Psoas muscle (tissue), 7 donors: ENCODE measurements at regions not wholly inside any gene's neighbourhood (a gene's known extent, or its start where the extent isn't known, plus 50 kb on each side); places are given as distances from the start of the nearest gene placed in this dataset.

Experiments used
- ATAC-seq, 4 donors: fragments of 200-7000 bp; cut with Tn5 transposase; one replicate each; pipeline ENCODE4 v1.9.1; 2020; ENCODE audit warnings: moderate library complexity in 3 of 4, mild to moderate bottlenecking in 2 of 4
- DNase-seq, 2 donors: peaks; one replicate each; pipeline ENCODE4 v3.0.0-alpha.2; 2020
- H3K27ac ChIP-seq: fragments of 200-600 bp; one replicate; pipeline ENCODE4 v1.8.0; 2022
- H3K27me3 ChIP-seq, 3 donors: fragments of 200-600 bp in 1 of 3; one replicate each; pipeline versions ENCODE4 v1.6.1 to v1.8.0; 2013 to 2022; ENCODE audit warnings: low read length in 2 of 3, mild to moderate bottlenecking in 2 of 3, moderate library complexity in 1 of 3; ENCODE audit not compliant: insufficient read depth in 3 of 3
- H3K36me3 ChIP-seq, 2 donors: fragments of 200-600 bp in 1 of 2; one replicate each; pipeline versions ENCODE4 v1.6.1 to v1.8.0; 2013 to 2022; ENCODE audit warnings: low read depth in 1 of 2, mild to moderate bottlenecking in 1 of 2, moderate library complexity in 1 of 2; ENCODE audit not compliant: insufficient read depth in 1 of 2
- H3K4me1 ChIP-seq: fragments of 200-600 bp; one replicate; pipeline ENCODE4 v1.8.0; 2022
- H3K4me3 ChIP-seq: fragments of 200-600 bp; one replicate; pipeline ENCODE4 v1.8.0; 2022; ENCODE audit warnings: mild to moderate bottlenecking
- H3K9me3 ChIP-seq: fragments of 200-600 bp; one replicate; pipeline ENCODE4 v1.8.0; 2022
- WGBS, 3 donors: extraction: QIAGEN DNeasy Blood & Tissue Kit; methylation state at CpG; one replicate each; pipeline versions ENCODE4 v1.1.6 to v1.1.7; 2013; 5-methylcytosine and 5-hydroxymethylcytosine counted together
- intact Hi-C, 2 donors: fragments of 100-400 bp; cut with DNase I; formaldehyde crosslinking; loops; one replicate each; pipeline versions ENCODE4 v1.11.0 to v1.14.2; 2022
- TF ChIP-seq, protein P1 (sequence below): fragments of 200-600 bp; IDR thresholded peaks from one replicate; pipeline ENCODE4 v1.8.0; 2022; ENCODE audit warnings: antibody characterized with exemption
- donor health status: healthy with polysubstance abuse.
- donor health status: DM: no; HTN: no; CAD: no; lungs with moderate emphysema.
- donor health status: Bipolar disorder and iron deficiency.
- donor health status: healthy.
- donor health status: DM: yes; HTN: yes; CAD: no.
- donor health status: DM: no; HTN: no; CAD: no.
- donor health status: DM: yes; HTN: yes; CAD: no.

DNA sequence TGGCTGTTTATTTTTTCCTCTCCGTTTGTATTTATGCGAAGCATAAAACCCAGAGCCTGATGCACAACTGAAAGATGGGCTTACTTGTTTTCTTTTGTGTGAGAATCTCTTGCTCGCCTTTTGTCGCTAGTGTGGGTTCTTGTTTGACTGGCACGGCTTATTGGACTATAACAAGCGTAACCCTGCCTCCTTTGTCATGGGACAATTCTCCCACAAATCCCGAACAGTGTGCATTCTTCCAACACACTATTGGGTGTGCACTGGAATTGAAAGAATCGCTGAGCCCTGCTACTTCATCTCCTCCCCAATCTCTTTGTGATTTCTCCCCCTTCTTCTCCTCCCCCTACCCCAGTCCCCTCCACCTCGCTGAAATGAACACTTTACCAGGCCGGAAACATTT is 110.8 kb downstream of the ZIC5 start:
- ATAC-seq = no peak
- no peaks in the 10 kb centered on the region for H3K4me1 ChIP-seq
- H3K4me3 ChIP-seq = no peak overlapping the region
- intact Hi-C loops = no loop called here
- no peaks in the 10 kb centered on the region for H3K27me3 ChIP-seq
- H3K36me3 ChIP-seq = no peaks in the 10 kb centered on the region
- TF ChIP-seq, protein P1, sequence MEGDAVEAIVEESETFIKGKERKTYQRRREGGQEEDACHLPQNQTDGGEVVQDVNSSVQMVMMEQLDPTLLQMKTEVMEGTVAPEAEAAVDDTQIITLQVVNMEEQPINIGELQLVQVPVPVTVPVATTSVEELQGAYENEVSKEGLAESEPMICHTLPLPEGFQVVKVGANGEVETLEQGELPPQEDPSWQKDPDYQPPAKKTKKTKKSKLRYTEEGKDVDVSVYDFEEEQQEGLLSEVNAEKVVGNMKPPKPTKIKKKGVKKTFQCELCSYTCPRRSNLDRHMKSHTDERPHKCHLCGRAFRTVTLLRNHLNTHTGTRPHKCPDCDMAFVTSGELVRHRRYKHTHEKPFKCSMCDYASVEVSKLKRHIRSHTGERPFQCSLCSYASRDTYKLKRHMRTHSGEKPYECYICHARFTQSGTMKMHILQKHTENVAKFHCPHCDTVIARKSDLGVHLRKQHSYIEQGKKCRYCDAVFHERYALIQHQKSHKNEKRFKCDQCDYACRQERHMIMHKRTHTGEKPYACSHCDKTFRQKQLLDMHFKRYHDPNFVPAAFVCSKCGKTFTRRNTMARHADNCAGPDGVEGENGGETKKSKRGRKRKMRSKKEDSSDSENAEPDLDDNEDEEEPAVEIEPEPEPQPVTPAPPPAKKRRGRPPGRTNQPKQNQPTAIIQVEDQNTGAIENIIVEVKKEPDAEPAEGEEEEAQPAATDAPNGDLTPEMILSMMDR = no peak
- H3K9me3 ChIP-seq = no peaks in the 10 kb centered on the region
- no peak overlapping the region for H3K27ac ChIP-seq
- DNase-seq = no peak
- WGBS, 3 donors = 83 to 84% (median 84%) methylated on average over 10 of the region's 10 CpGs

- no peaks in the 10 kb centered on the region for H3K4me1 ChIP-seq
- no peak overlapping the region for H3K4me3 ChIP-seq
- intact Hi-C loops = no loop called here
- 88 to 92% (median 90%) methylated on average over 18 of the region's 18 CpGs for WGBS, 3 donors
- no peaks in the 10 kb centered on the region for H3K9me3 ChIP-seq
- no peak for DNase-seq
- ATAC-seq = no peak
- TF ChIP-seq, protein P1 = no peak
- H3K27ac ChIP-seq = no peak overlapping the region
- no peaks in the 10 kb centered on the region for H3K27me3 ChIP-seq
- no peaks in the 10 kb centered on the region for H3K36me3 ChIP-seq
Observed at GRCh38 chr13:99859178-99860177, 112.1 kb downstream of the ZIC5 start.

DNA sequence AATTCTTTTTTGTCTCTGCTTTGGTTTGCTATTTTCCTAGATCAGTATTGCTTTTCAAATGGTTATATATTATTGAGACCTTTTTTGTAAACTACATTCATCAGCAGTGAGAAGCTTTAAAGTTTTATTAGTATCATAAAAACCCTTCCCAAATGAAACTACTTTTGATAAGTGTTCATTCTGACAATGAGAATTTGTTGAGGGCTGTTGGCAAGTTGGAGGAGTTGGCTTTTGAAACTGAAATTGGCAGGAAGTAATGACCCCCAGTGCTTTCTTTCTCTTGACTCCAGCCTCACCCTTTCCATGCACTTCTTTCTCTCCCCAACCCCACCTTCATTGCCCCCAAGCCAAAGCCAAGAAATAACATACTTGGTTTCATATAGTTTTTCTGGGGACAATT is 113.8 kb downstream of the ZIC5 start:
- Histone ChIP-seq H3K4me3 (no peak overlapping the region), H3K36me3 (no peaks in the 10 kb centered on the region), H3K27ac (no peak overlapping the region), H3K27me3 (no peaks in the 10 kb centered on the region), H3K9me3 (no peaks in the 10 kb centered on the region), H3K4me1 (no peaks in the 10 kb centered on the region)
- TF ChIP-seq, protein P1 = no peak
- ATAC-seq (no peak), DNase-seq (no peak)
- intact Hi-C loops = no loop called here

DNA sequence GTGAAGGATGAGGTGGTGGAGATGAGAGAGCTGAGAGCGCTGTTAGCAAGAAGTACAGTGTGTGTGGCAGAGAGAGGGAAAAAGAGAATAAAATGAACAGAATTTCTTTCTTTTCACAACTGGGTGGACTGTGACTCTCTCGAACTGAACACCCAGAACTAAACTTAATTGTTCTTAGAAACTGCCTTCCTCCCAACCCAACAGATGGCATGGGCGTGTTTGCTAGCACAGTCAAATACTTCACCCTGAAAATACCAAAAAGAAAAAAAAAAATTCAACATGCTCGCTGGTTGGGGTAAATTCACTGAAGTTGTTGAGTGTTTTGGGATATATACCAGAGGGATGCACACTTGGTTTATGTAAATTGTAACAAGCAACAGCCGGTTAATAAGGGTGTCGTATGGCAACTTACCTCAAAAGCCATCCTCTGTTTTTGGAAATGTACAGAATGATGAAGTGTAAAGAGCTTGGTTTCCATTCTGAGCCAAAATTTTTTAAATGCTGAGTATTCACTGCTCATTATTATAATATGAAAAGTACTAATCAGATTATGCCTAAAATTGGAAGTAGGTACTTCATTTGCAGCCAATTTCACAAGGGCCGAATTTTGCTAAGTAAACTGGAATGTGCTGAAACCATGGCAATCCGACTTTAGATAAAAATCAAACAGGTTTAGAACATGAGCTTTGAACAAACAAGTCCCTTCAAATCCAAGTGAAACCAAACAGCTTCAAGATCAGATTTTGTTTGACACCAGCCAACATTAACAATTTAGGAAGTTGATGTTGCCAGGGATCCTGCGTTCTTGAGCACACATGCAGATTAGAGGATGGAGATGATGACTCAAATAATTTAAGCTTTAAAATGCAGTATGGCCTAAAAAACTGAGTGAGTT is 115.8 kb downstream of the ZIC5 start:
- H3K4me3 ChIP-seq = no peak overlapping the region
- no peaks in the 10 kb centered on the region for H3K4me1 ChIP-seq
- intact Hi-C loops = no loop called here
- H3K9me3 ChIP-seq = no peaks in the 10 kb centered on the region
- no peak overlapping the region for H3K27ac ChIP-seq
- no peaks in the 10 kb centered on the region for H3K36me3 ChIP-seq
- DNase-seq (no peak), ATAC-seq (no peak)
- WGBS, 3 donors = 66 to 72% (median 69%) methylated on average over 9 of the region's 9 CpGs
- no peaks in the 10 kb centered on the region for H3K27me3 ChIP-seq
- TF ChIP-seq, protein P1 = no peak
